22Rv1 (cell line): ENCODE measurements at regions not wholly inside any gene's neighbourhood (a gene's known extent, or its start where the extent isn't known, plus 50 kb on each side); places are given as distances from the start of the nearest gene placed in this dataset.

Source experiments
- CTCF ChIP-seq: fragments of 450-650 bp; IDR thresholded peaks from 2 replicates; pipeline ENCODE4 v1.5.1; 2017; ENCODE audit warnings: mild to moderate bottlenecking
- ZFX ChIP-seq: fragments of 450-650 bp; IDR thresholded peaks from 2 replicates; pipeline ENCODE4 v1.6.1; 2017; ENCODE audit warnings: antibody characterized with exemption, borderline replicate concordance

GRCh38 chr3:152606146-152606545 is 228.8 kb upstream of the P2RY1 start:
- TF ChIP-seq CTCF (no peak), ZFX (no peak)
